Esophagus squamous epithelium (tissue), 5 donors: ENCODE measurements at regions not wholly inside any gene's neighbourhood (a gene's known extent, or its start where the extent isn't known, plus 50 kb on each side); places are given as distances from the start of the nearest gene placed in this dataset.
"Not testable (repeated sequence)": the region's sequence is repeated elsewhere in the genome, so short reads cannot be mapped to it uniquely, and the experiment has no call there.

Experiments
- DNase-seq: peaks from one replicate; lab custom pipeline; 2025; lab: John Stamatoyannopoulos, UW
- H3K27ac ChIP-seq, 4 donors: fragments of 200-600 bp; sonication (generic); one replicate each; pipeline ENCODE4 v1.5.1; 2016 to 2019; ENCODE audit warnings: mild to moderate bottlenecking in 1 of 4
- H3K27me3 ChIP-seq, 4 donors: fragments of 200-600 bp; sonication (generic); 1 replicate in 3 of 4; 2 replicates in 1 of 4; pipeline versions ENCODE4 v1.5.1 to v1.6.0; 2017 to 2021; ENCODE audit warnings: antibody characterized with exemption in 1 of 4
- H3K36me3 ChIP-seq, 3 donors: fragments of 200-600 bp; sonication (generic); one replicate each; pipeline ENCODE4 v1.5.1; 2016 to 2019
- H3K4me1 ChIP-seq, 3 donors: fragments of 200-600 bp; sonication (generic); one replicate each; pipeline ENCODE4 v1.5.1; 2017 to 2019
- H3K4me3 ChIP-seq, 4 donors: fragments of 200-600 bp; sonication (generic); 1 replicate in 3 of 4; 2 replicates in 1 of 4; pipeline ENCODE4 v1.5.1; 2016 to 2019; ENCODE audit warnings: mild to moderate bottlenecking in 2 of 4, moderate library complexity in 1 of 4
- H3K9me3 ChIP-seq, 3 donors: fragments of 200-600 bp; sonication (generic); one replicate each; pipeline ENCODE4 v1.5.1; 2016 to 2019
- POLR2A ChIP-seq, 4 donors: fragments of 450-650 bp; IDR thresholded peaks; one replicate each; pipeline ENCODE4 v1.6.1; 2017; ENCODE audit warnings: antibody characterized with exemption in 4 of 4, mild to moderate bottlenecking in 4 of 4, moderate library complexity in 3 of 4
- WGBS, 2 donors: methylation state at CpG; one replicate each; pipeline ENCODE4 v1.1.5; 2018; 5-methylcytosine and 5-hydroxymethylcytosine counted together
- intact Hi-C: fragments of 100-400 bp; cut with DNase I; formaldehyde crosslinking; loops from one replicate; pipeline ENCODE4 v1.15.0; 2022
- TF ChIP-seq, protein P1 (sequence below), 6 experiments: fragments of 450-650 bp in 4 of 6; fragments of 200-600 bp in 2 of 6; sonication (generic) in 2 of 6; IDR thresholded peaks; one replicate each; pipeline ENCODE4 v1.5.1; 2016 to 2019; ENCODE audit warnings: antibody characterized with exemption in 6 of 6, mild to moderate bottlenecking in 4 of 6, moderate library complexity in 4 of 6
- donor health status: DM: yes; HTN: yes; CAD: no.

DNA sequence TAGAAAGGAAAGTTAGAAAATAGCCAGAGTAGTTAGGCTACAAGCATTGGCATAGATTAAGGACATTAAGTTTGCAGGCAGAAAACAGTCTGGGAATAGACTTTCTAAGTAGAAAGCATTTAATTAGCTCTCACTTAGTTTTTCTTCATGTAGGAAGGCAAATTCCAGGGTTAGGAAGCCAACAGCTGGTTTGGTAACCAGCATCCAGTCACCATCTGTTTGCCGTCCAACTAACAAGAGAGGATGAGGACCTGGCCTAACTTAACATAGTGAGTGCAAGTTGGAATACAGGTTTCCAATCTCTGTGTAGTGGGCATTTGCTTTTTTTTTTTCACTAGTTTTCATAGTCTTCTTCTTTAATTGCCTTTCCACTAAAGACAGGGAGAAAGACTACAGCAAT, 121.7 kb upstream of the NR3C1 start:
- intact Hi-C loops, result no loop called here

GRCh38 chr5:143524338-143524945, 121.0 kb upstream of the NR3C1 start:
- Histone ChIP-seq H3K36me3 (no peaks in the 10 kb centered on the region), H3K27me3 (no peaks in the 10 kb centered on the region), H3K4me3 (no peak overlapping the region), H3K27ac (no peak overlapping the region), H3K9me3 (no peaks in the 10 kb centered on the region), H3K4me1 (no peaks in the 10 kb centered on the region)
- WGBS, 2 donors, result 87 to 97% methylated on average over 2 of the region's 2 CpGs
- intact Hi-C loops, result no loop called here
- no peak for TF ChIP-seq POLR2A (IDR thresholded peaks at IDR 0.05)
- TF ChIP-seq, protein P1, sequence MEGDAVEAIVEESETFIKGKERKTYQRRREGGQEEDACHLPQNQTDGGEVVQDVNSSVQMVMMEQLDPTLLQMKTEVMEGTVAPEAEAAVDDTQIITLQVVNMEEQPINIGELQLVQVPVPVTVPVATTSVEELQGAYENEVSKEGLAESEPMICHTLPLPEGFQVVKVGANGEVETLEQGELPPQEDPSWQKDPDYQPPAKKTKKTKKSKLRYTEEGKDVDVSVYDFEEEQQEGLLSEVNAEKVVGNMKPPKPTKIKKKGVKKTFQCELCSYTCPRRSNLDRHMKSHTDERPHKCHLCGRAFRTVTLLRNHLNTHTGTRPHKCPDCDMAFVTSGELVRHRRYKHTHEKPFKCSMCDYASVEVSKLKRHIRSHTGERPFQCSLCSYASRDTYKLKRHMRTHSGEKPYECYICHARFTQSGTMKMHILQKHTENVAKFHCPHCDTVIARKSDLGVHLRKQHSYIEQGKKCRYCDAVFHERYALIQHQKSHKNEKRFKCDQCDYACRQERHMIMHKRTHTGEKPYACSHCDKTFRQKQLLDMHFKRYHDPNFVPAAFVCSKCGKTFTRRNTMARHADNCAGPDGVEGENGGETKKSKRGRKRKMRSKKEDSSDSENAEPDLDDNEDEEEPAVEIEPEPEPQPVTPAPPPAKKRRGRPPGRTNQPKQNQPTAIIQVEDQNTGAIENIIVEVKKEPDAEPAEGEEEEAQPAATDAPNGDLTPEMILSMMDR (IDR thresholded peaks at IDR 0.05), result no peak
- no peak for DNase-seq

More for the DNA sequence above, 121.7 kb upstream of the NR3C1 start:
- DNase-seq, result no peak
- Histone ChIP-seq H3K9me3 (no peaks in the 10 kb centered on the region), H3K27ac (no peak overlapping the region), H3K36me3 (no peaks in the 10 kb centered on the region), H3K4me1 (no peaks in the 10 kb centered on the region), H3K4me3 (no peak overlapping the region), H3K27me3 (no peaks in the 10 kb centered on the region)
- 85 to 90% methylated on average over 1 of the region's 1 CpG for whole genome bisulfite sequencing, 2 donors
- no peak for TF ChIP-seq POLR2A (IDR thresholded peaks at IDR 0.05)
- TF ChIP-seq, protein P1 (IDR thresholded peaks at IDR 0.05), result no peak

GRCh38 chr5:143521846-143522400, 118.4 kb upstream of the NR3C1 start:
- no peaks in the 10 kb centered on the region for H3K36me3 ChIP-seq
- no peak overlapping the region for H3K4me3 ChIP-seq
- H3K4me1 ChIP-seq, result no peaks in the 10 kb centered on the region
- 45 to 70% methylated on average over 4 of the region's 4 CpGs for WGBS, 2 donors
- TF ChIP-seq, protein P1 (IDR thresholded peaks at IDR 0.05), result no peak
- no peak for TF ChIP-seq POLR2A (IDR thresholded peaks at IDR 0.05)
- intact Hi-C loops, result no loop called here
- no peaks in the 10 kb centered on the region for H3K9me3 ChIP-seq
- H3K27ac ChIP-seq, result no peak overlapping the region
- DNase-seq, result no peak
- no peaks in the 10 kb centered on the region for H3K27me3 ChIP-seq

DNA sequence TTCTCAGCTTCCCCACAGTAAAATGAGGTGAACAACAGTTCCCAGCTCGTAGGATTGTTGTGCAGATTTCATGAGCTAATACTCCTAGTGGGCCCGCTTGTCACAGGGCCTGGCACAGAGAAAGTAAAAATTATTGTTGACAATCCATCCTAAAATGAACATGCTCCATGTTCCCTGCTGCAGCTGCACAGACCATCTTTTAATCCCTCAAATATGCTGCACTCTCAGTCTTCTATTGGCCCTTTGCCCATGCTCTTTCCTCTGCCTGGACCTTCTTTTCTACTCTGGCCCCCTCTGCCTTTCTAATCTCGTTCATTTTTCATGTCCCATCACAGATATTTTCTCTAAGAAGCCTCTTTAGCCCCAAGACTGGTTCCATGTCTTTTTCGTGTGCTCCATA, 117.7 kb upstream of the NR3C1 start:
- Histone ChIP-seq H3K36me3 (no peaks in the 10 kb centered on the region), H3K9me3 (no peaks in the 10 kb centered on the region), H3K27me3 (no peaks in the 10 kb centered on the region), H3K27ac (no peak overlapping the region), H3K4me3 (no peak overlapping the region), H3K4me1 (no peaks in the 10 kb centered on the region)
- intact Hi-C loops, result no loop called here
- 79 to 80% methylated on average over 4 of the region's 4 CpGs for WGBS, 2 donors
- DNase-seq, result no peak
- TF ChIP-seq POLR2A (IDR thresholded peaks at IDR 0.05), result no peak
- TF ChIP-seq, protein P1 (IDR thresholded peaks at IDR 0.05), result no peak

DNA sequence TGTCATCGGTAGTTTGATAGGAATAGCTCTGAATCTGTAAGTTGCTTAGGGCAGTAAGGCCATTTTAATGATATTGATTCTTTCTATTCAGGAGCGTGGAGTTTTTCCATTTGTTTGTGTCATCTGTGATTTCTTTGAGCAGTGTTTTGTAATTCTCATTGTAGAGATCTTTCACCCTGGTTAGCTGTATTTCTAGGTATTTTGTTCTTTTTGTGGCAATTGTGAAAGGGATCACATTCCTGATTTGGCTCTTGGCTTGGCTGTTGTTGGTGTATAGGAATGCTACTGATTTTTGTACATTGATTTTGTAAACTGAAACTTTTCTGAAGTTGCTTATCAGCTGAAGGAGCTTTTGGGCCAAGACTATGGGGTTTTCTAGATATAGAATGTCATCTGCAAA, 115.7 kb upstream of the NR3C1 start:
- H3K9me3 ChIP-seq, H3K4me1 ChIP-seq, H3K4me3 ChIP-seq, intact Hi-C loops, H3K27me3 ChIP-seq, H3K36me3 ChIP-seq, H3K27ac ChIP-seq, DNase-seq: not testable (repeated sequence)
- WGBS, 2 donors, result 89 to 97% methylated on average over 2 of the region's 2 CpGs

GRCh38 chr5:143517824-143518223, 114.3 kb upstream of the NR3C1 start:
- H3K36me3 ChIP-seq, H3K9me3 ChIP-seq, H3K27me3 ChIP-seq, H3K27ac ChIP-seq, H3K4me3 ChIP-seq, H3K4me1 ChIP-seq, DNase-seq, intact Hi-C loops: not testable (repeated sequence)
